ENCODE measurements at regions not wholly inside any gene's neighbourhood (a gene's known extent, or its start where the extent isn't known, plus 50 kb on each side); places are given as distances from the start of the nearest gene placed in this dataset.

DNA sequence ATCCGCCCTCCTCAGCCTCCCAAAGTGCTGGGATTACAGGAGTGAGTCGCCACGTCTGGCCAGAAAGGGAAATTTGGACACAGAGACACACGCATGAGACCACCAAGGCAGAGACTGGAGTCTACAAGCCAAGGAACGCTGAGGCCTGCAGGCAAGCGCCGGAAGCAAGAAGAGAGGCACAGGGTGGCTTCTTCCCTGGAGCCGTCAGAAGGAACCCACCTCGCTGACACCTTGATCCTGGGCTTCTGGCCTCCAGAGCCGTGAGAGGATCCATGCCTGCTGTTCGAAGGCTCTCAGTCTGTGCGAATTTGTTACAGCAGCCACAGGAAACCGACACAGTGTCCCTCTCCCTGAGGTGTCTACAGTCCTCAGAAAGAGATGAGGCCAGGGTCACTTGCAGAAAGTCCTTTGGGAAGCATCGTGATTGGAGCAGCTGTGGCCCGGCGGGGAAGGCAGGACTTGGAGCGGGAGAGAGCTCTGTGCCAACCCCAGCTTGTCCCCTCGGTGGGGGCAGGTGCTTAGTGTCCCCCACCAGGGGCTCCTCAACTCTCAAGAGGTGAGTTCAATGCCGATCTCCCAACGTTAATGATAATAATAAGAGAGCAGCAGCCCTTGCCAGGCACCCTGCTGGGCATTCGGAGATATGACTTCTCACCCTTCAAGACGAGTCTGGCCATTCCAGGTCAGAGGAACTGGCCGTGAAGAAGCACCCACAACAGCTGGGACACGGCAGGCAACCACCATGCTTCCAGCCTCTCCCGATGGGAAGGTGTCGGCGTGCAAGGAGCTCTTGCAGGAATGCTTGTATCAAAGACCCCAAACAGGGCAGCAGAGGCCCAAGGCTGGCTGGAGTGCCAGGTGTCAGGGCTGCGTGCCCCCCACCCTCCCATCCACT is 68.4 kb upstream of the TNRC6C start:
- H3K36me3 Mint-ChIP-seq, result no peaks in the 10 kb centered on the region
- H3K9me3 Mint-ChIP-seq (ENCODE audit: low read depth), result no peaks in the 10 kb centered on the region
- H3K4me3 Mint-ChIP-seq, result no peak overlapping the region
- H3K4me1 Mint-ChIP-seq (ENCODE audit: low read depth), result peaks cover 49% of the 10 kb centered on the region
- no peaks in the 10 kb centered on the region for H3K27me3 Mint-ChIP-seq
- H3K27ac Mint-ChIP-seq, result no peak overlapping the region

DNA sequence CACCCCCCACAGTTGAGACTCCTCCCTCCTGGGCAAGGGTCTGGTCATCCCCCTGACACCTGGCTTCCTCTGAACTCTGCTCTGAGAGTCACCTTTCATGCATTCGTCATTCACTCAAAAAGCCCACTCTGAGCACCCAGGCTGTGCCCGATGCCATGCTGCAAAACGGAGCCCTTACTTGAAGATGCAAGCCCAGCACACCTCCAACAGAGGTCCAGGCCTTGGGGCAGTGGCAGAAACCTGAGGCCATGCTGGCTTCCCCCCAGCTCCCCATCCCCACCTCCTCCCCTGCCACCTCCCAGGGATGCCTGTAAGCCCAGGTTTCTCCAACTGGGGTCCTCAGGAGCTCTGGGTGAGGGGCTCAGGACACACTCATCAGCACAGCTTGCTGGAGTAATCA is 67.7 kb upstream of the TNRC6C start:
- no peaks in the 10 kb centered on the region for H3K27me3 Mint-ChIP-seq
- peaks cover 48% of the 10 kb centered on the region for H3K4me1 Mint-ChIP-seq (ENCODE audit: low read depth)
- H3K9me3 Mint-ChIP-seq (ENCODE audit: low read depth), result no peaks in the 10 kb centered on the region
- no peak overlapping the region for H3K4me3 Mint-ChIP-seq
- no peak overlapping the region for H3K27ac Mint-ChIP-seq
- H3K36me3 Mint-ChIP-seq, result no peaks in the 10 kb centered on the region

DNA sequence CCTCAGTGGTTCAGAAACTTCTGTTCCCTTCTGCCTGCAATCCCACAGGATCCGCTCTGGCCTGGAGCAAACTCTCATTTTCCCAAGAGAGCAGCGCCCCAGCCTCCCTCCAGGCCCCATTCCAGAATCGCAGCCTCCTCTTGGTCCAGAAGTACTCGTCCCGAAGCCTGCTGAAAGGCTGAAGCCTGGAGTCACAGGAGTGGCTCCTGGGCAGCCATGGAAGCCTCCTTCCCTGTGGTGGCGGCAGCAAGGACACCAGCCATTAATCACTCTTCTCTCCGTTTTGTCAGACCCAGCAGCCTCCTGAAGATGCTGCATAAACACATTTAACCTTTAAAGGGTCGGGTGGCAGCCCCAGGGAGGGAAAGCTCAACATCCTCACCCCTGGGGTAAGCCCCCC is 66.9 kb upstream of the TNRC6C start:
- no peaks in the 10 kb centered on the region for H3K27me3 Mint-ChIP-seq
- no peaks in the 10 kb centered on the region for H3K36me3 Mint-ChIP-seq
- peaks cover 39% of the 10 kb centered on the region for H3K4me1 Mint-ChIP-seq (ENCODE audit: low read depth)
- H3K9me3 Mint-ChIP-seq (ENCODE audit: low read depth), result no peaks in the 10 kb centered on the region
- no peak overlapping the region for H3K4me3 Mint-ChIP-seq
- H3K27ac Mint-ChIP-seq, result no peak overlapping the region

DNA sequence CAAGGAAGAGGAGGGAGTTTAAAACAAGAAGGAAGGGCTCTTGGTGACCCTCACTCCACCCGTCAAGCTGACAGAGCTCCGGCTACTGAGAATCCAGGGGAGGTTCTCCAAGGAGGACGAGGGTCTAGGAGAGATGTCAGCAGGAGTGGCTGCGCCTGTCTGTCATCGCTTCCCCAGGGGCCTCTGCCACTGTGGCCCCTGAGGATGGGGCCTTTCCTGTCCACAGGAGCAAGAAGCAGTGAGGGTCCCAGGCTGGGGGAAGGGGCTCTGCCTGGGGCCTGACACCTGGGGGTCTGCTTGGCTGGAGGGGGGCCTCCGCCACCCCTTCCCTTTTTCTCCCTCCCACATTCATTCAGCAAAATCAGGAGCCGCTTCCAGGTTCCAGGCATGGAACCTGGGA is 66.5 kb upstream of the TNRC6C start:
- Mint-ChIP-seq H3K36me3 (no peaks in the 10 kb centered on the region), H3K27ac (no peak overlapping the region), H3K9me3 (ENCODE audit: low read depth) (no peaks in the 10 kb centered on the region), H3K4me3 (no peak overlapping the region), H3K27me3 (no peaks in the 10 kb centered on the region), H3K4me1 (ENCODE audit: low read depth) (peaks cover 35% of the 10 kb centered on the region)

DNA sequence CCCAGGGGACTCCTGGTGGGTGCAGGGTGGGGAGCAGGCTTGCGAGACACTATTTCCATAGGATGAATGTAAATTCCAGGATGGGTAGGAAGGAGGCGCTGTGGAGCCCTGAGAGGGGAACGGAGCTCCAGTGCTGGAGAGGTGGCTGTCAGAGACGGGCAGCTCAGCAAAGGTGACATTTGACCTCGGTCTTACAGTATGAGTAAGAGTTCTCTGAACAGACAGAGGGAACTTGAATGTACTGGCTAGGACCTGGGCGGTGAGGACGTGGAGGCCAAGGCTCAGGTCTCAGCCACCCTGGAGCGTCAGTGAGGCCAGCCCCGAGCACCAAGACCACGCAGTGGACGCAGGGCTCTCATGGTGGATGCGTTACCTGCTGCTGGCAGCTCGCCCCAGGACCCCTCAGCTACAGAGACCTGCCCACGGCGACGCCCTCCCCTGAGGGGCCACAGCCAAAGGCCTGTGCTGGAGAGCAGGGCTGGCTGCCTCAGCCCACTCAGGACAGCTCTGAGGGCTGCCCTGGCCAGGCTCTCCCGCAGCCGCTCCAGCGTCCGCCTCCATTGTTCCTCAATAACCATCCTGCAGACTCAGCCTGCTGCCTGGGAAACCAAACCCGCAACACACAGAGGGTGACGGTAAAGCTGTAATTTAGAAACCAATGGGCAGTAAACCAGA is 65.9 kb upstream of the TNRC6C start:
- Mint-ChIP-seq H3K4me3 (no peak overlapping the region), H3K4me1 (ENCODE audit: low read depth) (peaks cover 29% of the 10 kb centered on the region), H3K27ac (no peak overlapping the region), H3K36me3 (no peaks in the 10 kb centered on the region), H3K27me3 (no peaks in the 10 kb centered on the region), H3K9me3 (ENCODE audit: low read depth) (no peaks in the 10 kb centered on the region)

DNA sequence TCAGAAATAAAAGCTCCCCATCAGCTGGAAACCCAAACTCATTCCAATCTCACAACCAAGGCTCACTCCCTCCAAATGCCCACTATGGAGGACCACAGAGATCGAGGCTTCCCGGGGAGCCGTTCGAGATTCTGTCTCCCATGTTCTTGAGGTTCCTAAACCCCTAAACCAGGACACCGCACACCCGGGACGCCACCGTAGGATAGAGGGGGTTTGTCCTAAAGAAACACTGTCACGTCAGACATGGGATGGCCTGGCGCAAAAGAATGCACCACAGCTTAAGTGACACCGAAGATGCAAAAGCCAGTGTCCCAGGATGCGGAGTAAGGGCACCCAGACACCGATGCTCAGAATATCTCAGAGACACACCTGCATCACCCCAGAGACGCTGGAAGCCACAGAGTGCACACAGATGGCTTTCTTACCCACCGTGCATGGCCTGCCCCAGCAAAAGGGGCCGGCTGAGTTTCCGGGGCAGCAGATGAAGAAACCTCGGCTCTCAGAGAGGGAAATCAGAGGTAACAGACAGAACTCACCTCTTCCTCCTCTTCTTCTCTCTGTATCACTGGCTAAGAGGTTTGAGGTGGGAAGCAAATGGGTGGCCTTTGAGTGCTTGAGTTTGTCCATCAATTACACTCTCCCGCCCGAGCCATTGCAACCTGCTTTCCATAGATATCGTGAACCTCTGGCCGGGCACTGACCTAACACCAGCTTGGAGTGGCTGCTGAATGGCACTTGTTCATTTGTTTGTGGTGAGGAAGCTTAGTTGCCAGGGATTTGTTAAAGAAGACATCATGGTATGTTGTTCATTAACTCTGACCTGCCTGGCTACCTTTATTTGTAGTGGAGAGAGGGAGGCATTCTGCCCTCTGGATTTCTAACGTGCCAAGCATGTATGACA is 65.1 kb upstream of the TNRC6C start:
- Mint-ChIP-seq H3K27ac (no peak overlapping the region), H3K4me3 (peak overlapping the region; percentile 27), H3K9me3 (ENCODE audit: low read depth) (no peaks in the 10 kb centered on the region), H3K4me1 (ENCODE audit: low read depth) (peaks cover 22% of the 10 kb centered on the region), H3K27me3 (no peaks in the 10 kb centered on the region), H3K36me3 (no peaks in the 10 kb centered on the region)

DNA sequence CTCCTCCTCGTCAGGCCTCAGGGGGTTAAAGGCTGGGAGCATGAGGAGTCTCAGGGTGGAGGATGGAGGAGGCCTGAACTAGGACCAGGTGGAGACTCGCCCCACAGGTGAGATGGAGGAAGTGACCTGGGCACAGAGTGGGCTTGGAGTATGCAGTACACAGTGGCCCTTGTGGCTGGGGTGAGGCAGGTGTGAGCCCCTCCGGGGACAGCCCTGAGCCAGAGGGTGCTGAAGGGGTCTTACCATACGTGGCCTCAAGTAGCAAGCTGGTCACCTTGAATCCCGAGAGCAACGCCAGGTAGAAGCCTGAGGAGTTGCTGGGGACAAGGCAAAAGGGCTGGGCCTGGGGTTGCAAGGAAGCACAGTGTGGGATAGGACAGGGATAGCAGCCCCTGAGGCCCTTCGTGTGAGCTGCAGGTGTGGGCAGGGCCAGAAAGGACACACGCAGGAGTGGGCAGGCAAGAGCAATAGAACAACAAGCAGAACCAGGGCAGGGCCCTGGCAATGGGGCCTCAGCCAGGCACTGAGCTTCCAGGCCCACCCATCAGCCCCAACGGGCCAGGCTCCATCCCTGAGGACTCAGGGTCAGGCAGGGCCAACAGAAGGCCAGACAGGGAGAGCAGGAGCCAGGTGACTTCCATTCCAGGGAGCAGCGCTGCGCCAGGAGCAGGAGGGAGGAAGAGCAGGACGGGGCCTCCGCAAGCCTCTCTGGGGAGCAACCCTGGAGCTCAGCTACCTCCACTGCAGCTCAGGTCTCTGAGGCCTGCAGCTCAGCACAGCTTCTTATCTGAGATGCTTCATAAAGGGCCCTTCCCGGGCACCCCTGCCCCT is 64.2 kb upstream of the TNRC6C start:
- no peaks in the 10 kb centered on the region for H3K9me3 Mint-ChIP-seq (ENCODE audit: low read depth)
- peaks cover 25% of the 10 kb centered on the region for H3K4me1 Mint-ChIP-seq (ENCODE audit: low read depth)
- H3K27me3 Mint-ChIP-seq, result no peaks in the 10 kb centered on the region
- H3K4me3 Mint-ChIP-seq, result no peak overlapping the region
- H3K27ac Mint-ChIP-seq, result peak overlapping the region; percentile 58
- no peaks in the 10 kb centered on the region for H3K36me3 Mint-ChIP-seq

DNA sequence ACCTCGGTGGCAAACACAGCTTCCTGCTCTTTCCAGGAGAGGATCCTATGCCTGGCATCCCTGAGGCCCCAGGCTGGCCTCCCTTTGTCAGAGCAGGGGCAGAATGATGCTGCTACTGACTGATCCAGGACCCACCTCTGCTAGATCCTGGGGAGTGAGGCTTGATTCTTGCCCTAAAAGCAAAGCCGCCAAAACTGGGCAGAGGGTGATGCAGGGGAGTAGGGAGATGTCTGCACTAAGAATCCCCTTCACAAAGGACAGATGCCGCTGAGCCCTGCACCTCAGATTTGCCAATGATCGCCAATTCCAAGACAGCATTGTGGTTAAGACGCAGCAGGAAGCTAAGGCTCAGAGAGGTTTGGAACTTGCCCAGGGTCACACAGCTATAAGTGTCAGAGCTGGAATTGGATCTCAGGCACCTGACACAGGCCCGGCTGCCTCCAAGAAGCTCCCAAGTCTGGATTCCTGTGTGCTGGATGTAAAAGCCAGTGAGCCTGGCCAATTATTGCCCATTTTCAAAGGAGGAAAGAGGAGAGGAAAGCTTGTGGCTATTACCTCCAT is 60.7 kb upstream of the TNRC6C start:
- Mint-ChIP-seq H3K4me3 (no peak overlapping the region), H3K9me3 (ENCODE audit: low read depth) (no peaks in the 10 kb centered on the region), H3K27me3 (no peaks in the 10 kb centered on the region), H3K36me3 (no peaks in the 10 kb centered on the region), H3K4me1 (ENCODE audit: low read depth) (peaks cover 22% of the 10 kb centered on the region), H3K27ac (no peak overlapping the region)

DNA sequence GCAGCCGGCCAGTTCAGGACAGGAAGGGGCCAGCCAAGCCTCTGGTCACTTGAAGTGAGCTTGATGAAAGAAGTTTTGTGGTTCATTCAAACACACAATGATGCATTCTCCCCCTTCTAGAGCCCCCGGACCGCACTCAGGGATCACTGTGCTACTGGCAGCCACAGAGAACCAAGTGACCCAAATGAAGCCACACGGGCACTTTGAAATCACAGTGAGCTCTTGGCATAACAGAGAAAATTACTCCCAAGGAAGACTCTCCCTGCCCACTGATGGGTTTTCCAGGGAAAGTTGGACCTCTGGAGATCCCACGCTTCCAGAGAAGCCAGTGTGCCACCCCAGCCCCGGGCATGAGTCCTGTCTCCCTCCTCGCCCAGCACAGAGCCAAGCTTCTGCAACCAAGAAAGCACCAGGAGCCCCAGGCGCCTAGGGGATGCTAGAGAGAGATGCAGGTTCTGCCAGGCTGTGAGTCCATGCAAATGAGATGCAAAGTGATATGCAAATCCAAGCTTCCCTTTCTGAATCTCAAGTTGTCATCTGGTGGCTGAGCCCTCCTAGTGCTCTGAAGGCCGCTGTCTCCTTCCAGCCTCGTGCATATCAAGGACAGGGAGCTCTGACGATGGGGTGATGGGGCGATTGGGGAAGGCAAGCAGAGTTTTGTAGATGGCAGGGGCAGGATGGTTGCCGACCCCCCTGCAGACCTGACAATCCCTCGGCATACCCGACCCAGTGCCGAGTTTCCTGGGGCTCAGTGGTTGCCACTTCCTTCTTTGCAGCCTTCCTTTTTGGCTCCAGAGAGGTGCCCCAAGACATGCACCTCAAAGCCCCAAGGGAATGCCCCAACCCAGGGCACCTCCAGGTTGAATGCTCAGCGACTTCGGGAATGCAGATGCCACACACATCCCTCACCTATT is 59.7 kb upstream of the TNRC6C start:
- Mint-ChIP-seq H3K4me3 (no peak overlapping the region), H3K27ac (no peak overlapping the region), H3K9me3 (ENCODE audit: low read depth) (no peaks in the 10 kb centered on the region), H3K4me1 (ENCODE audit: low read depth) (peaks cover 12% of the 10 kb centered on the region), H3K27me3 (no peaks in the 10 kb centered on the region), H3K36me3 (no peaks in the 10 kb centered on the region)

DNA sequence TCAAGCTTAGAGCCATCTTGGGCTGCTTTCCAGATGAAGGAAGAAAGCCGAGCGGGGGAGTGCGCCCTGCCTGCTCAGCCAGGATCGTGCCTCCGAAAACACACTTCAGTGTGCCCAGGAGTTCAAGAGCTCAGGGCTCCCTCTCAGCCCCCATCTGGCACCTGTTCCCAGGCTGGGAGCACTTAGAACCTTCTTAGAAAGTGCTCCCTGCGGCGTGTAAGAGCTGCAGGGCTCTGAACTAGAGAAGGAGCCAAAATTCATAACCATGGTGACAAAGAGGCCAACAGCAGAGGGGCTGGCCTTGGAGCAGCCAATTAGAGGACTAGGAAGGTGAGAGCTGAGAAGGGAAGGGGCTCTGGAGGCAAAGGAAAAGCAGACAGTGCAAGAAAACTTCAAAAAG is 59.0 kb upstream of the TNRC6C start:
- no peaks in the 10 kb centered on the region for H3K36me3 Mint-ChIP-seq
- no peak overlapping the region for H3K27ac Mint-ChIP-seq
- no peak overlapping the region for H3K4me3 Mint-ChIP-seq
- no peaks in the 10 kb centered on the region for H3K9me3 Mint-ChIP-seq (ENCODE audit: low read depth)
- no peaks in the 10 kb centered on the region for H3K27me3 Mint-ChIP-seq
- H3K4me1 Mint-ChIP-seq (ENCODE audit: low read depth), result peaks cover 6% of the 10 kb centered on the region

DNA sequence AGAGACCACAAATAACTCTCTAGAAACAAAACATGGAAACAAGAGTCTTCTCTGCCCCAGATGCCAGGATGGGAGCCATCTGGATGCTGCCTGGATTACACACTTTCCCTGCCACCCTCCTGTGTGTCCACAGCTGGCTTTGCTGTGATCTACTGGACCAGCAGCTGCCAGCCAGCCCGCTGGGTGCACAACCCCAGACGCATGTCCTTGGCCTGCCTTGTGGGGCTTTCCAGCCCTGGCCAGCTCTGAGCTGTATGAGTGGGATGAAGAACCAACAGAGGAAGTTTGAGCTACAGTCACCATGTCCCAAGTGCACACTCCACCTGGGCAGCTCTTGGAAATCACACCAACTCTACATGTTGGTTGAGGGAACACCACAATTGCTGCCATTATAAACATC is 57.0 kb upstream of the TNRC6C start:
- Mint-ChIP-seq H3K9me3 (ENCODE audit: low read depth) (no peaks in the 10 kb centered on the region), H3K4me3 (no peak overlapping the region), H3K36me3 (no peaks in the 10 kb centered on the region), H3K4me1 (ENCODE audit: low read depth) (peaks cover 6% of the 10 kb centered on the region), H3K27ac (no peak overlapping the region), H3K27me3 (no peaks in the 10 kb centered on the region)

DNA sequence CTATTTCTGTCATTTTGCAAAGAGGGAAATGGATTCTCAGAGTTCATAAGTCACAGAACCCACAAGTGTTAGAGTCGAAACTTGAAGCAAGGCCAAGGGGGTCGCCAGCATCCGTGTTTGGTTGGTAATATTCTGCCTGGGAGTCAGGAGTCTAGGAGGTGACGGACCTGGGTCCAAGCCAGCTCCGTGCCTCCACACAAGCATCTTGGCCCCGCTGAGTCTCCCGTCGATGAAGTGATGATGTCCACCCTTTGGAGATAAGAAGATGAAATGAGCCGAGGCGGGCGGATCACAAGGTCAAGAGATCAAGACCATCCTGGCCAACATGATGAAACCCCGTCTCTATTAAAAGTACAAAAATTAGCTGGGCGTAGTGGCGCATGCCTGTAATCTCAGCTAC is 53.2 kb upstream of the TNRC6C start:
- Mint-ChIP-seq H3K9me3 (ENCODE audit: low read depth) (no peaks in the 10 kb centered on the region), H3K4me1 (ENCODE audit: low read depth) (no peaks in the 10 kb centered on the region), H3K36me3 (no peaks in the 10 kb centered on the region), H3K27ac (no peak overlapping the region), H3K4me3 (no peak overlapping the region), H3K27me3 (no peaks in the 10 kb centered on the region)

DNA sequence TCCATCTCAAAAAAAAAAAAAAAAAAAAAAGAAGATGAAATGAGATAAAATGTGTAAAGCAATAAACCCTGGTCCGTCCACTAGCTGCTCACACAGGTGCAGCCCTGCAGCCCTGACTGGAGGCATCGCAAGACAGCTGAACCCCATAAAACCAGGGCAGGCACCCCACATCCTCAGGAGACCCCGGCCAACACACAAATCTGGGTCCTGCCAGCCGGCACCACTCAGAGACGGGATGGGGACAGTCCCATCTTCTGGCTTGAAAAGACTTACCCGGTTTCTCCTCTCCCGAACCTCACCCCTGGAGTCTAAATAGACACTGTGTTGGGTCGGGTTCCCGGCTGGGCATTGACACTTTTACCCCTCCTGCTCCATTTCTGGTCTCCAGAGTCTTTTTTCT is 52.7 kb upstream of the TNRC6C start:
- Mint-ChIP-seq H3K9me3 (ENCODE audit: low read depth) (no peaks in the 10 kb centered on the region), H3K27ac (no peak overlapping the region), H3K27me3 (no peaks in the 10 kb centered on the region), H3K4me1 (ENCODE audit: low read depth) (no peaks in the 10 kb centered on the region), H3K36me3 (no peaks in the 10 kb centered on the region), H3K4me3 (no peak overlapping the region)
